ENCODE measurements at regions not wholly inside any gene's neighbourhood (a gene's known extent, or its start where the extent isn't known, plus 50 kb on each side); places are given as distances from the start of the nearest gene placed in this dataset.
"Not testable (repeated sequence)": the region's sequence is repeated elsewhere in the genome, so short reads cannot be mapped to it uniquely, and the experiment has no call there.

DNA sequence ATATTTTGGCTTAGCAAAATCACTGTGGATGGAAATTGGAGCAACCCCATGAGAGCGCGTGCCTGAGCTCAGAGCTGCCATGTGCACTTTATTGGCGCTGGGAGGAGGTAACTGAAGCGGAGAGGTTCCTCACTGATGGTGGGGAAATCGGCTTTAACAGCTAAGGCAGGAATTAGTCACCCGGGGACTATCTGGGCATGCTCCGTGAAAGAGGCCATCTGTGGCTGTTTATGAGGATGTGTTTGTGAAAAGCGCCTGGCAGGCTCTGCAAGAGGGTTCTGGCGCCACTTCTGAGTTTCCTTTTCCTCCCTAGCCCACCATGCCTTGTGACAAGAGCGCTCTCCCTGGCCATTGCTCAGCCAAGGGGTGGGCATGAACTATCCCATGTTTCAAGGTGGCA, 815.6 kb downstream of the UQCRFS1 start:
- DNase-seq = no peak

DNA sequence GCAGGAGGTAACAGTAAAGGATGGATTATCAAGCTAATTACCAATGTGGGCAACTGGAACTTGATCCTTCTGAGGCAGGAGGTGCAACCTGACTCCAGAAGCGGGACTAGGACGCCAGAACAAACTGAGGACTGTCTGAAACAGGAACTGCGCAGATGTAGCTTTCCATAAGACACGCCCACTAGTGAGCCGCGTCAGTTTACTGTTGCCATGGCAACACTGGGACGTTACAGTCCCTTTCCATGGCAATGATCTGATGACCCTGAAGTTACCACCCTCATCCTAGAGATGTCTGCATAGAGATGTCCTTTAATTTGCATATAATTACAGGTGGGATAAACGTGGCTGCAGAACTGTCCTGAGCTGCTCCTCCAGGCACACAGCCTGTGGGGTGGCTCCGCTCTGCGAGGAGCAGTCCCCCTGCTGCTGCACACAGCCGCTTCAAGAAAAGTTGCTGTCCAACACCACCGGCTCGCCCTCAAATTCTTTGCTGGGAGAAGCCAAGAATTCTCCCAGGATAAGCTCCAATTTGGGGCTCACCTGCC, 816.6 kb downstream of the UQCRFS1 start:
- no peak for DNase-seq

GRCh38 chr19:28394725-28395124, 818.2 kb downstream of the UQCRFS1 start:
- DNase-seq = no peak

DNA sequence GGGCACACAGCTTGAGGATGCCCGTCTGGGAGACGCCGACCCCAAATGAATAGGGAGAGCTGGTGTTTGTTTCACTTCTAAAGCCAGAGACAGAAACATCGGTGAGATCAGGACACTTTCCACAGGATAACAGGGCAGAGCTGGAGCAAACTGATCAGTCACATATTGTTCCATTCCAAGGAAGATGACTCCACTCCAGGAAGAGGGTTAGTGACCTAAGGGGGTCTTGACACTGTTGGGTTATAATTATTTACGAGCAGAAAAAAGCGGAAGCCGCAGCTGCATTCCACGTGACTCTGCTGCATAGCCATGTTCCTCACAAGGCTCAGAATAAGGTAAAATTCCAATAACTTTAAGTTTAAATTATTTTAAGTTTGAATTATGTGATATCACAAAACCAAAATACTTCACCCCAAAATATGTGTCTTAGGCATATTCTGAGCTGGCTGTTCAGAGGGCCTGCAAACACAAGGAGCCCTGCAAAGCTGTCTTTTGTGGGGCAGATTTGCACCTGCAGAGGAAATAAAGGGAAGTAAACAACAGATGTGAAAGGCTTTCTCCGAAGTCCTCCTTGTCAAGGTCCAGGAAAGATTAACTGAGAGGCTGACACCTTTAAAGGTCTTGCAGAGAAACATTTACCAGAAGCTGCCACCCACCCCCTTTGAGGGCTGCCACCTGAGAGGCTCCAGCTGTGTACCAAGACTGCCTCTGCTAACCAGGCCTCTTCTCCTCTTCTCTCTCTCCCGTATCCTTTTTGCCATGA, 819.2 kb downstream of the UQCRFS1 start:
- DNase-seq = no peak

GRCh38 chr19:28388988-28389387, 824.0 kb downstream of the UQCRFS1 start:
- no peak for DNase-seq

- DNase-seq = no peak
Observed at GRCh38 chr19:28387507-28387906, 825.4 kb downstream of the UQCRFS1 start.

- DNase-seq = no peak
Observed at GRCh38 chr19:28386470-28386869, 826.5 kb downstream of the UQCRFS1 start.

- no peak for DNase-seq
Observed at GRCh38 chr19:28386066-28386465, 826.9 kb downstream of the UQCRFS1 start.

DNA sequence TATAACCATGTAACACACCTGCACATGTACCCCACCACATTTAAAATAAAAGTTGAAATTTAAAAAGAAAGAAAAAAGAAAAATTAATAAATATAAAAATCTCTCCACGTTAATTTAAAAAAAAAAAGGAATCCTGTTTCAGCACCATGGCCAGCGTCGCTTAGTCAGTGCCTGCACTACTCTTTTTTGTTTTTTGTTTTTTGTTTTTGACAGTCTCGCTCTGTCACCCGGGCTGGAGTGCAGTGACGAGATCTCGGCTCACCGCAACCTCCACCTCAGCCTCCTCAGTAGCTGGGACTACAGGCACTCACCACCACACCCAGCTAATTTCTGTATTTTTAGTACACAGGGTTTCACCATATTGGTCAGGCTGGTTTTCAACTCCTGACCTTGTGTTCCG, 835.9 kb downstream of the UQCRFS1 start:
- DNase-seq = no peak

GRCh38 chr19:28374971-28375370, 838.0 kb downstream of the UQCRFS1 start:
- no peak for DNase-seq

DNA sequence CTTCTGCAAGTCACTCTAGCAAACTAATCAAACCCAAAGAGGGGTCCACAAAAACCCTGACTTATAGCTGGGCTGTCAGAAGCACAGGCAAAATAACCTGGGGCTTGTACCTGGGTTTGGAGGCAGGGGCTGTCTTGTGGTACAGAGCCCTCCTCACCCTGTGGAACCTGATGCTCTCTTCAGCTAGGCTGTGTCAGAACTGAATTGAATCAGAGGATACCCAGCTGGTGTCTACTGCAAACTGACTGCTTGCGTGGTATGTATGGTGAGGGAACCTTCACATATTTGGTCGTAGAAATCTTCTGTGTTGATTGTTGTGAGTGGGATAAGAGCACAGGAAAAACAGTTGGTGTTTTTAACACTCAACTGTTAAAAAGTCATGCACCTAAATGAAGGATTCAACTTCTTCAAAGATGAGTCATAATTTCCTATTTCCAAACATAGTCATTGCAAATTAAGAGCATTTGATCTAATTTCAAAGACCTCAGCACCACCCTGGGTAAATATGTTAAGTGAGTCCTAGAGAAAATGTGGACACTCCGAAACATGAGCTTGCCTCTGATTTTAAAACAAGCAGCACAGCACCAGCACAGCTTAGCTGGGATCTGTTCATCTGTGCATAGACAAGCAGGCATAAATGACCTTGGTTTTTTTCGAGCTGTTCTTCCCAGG, 840.2 kb downstream of the UQCRFS1 start:
- no peak for DNase-seq

DNA sequence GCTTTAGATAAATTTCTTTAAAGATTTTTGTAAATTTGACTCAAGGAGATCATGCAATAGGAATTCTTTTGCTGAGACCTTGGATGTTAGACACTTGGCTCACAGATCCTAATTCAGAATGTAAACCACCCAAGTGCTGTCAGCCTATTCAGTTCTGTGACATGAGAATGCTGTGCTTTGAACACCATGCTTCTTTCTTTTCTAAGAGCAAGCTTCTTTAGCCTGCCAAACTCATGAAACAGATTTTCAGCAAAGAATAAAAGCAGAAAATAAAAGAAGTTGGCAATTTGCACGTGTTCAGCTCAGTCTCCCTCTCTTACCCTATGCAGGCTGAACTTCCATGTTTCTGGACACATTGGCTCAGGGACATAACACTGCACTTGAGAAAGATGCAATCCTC, 845.8 kb downstream of the UQCRFS1 start:
- DNase-seq = no peak

- no peak for DNase-seq
Observed at GRCh38 chr19:28363254-28363653, 849.7 kb downstream of the UQCRFS1 start.

GRCh38 chr19:28359431-28360414, 853.2 kb downstream of the UQCRFS1 start:
- DNase-seq = no peak

- DNase-seq = no peak
Observed at GRCh38 chr19:28358633-28359032, 854.3 kb downstream of the UQCRFS1 start.

DNA sequence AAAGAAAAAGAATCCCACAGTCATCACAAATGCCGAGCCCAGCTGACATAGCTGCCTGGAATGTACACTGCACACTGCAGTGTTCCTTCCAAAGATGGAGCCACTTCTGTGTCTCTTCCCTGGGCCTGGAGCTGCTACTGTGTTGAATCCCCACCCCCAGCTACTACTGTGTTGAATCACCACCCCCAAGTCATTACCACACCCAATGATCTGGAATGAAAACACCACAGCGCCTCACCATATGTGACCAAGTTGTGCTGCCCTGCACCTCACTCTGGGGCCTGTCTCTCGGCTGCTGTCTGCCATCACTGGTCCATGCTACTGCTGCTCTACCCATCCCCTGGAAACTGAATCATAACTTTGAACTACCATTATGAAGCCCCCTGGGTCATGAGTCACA, 861.2 kb downstream of the UQCRFS1 start:
- DNase-seq = no peak

DNA sequence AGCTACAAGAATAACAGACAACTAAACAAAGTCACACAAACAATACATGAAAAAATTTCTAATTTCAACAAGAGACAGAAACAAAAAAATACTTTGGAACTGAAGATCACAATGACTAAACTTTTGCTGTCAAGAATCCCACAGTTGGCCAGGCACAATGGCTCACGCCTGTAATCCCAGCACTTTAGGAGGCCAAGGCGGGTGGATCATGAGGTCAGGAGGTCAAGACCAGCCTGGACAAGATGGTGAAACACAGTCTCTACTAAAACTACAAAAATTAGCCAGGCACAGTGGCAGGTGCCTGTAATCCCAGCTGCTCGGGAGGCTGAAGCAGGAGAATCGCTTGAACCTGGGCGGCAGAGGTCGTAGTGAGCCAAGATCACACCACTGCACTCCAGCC, 861.6 kb downstream of the UQCRFS1 start:
- not testable (repeated sequence) for DNase-seq

DNA sequence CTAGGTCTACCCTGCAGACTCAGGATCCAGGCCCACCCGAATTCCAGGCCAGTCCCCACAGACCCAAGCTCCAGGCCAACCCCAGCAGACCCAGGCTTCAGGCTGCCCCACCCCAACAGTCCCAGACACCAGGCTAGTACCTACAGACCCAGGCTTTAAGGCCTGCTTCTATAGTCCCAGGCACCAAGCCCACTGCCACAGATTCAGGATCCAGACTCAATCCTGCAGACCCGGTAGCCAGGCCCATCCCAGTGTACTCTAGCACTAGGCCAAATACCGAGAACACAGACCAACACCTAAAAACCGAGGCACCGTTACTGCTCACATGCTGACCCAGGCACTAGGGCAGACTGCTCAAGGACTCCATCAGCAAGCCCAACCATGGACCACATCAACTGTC, 862.3 kb downstream of the UQCRFS1 start:
- no peak for DNase-seq

- no peak for DNase-seq
Observed at GRCh38 chr19:28350037-28350436, 862.9 kb downstream of the UQCRFS1 start.

DNA sequence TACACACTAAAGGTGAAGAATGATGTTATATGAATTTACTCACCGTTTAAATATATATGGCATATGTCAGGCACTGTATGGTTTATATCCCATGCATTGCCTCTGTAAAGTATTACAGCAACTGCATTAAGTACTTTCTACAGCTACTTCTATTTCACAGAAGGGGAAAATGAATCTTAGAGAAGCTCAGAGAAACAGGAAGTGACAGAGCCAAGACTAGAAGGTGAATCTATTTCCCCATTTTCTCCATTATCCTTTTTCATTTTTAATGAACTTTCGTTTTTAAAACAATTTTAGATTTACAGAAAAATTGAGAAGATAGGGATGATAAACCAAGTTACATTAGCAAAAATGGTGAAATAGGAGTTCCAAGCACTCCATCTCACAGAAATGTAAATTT, 863.3 kb downstream of the UQCRFS1 start:
- no peak for DNase-seq

DNA sequence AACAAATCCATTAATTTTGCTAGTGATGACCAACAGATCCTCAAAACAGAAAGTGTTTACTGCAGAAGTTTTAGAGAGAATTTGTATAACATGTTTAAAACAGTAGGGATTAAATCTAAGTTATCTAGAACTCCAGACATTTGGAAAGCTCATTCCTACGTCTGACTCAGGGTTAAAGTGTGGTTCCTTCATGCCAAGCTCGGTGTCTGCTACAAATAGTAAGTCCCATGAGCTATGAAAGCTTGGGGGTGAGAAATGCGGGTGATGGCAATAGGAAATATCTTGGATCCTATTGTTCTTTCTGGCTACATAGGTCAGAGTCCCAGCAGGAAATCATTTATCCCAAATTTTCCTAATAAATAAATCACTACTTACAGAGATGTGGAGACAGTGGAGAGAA, 867.1 kb downstream of the UQCRFS1 start:
- no peak for DNase-seq

- DNase-seq = no peak
Observed at GRCh38 chr19:28341810-28342350, 871.1 kb downstream of the UQCRFS1 start.

DNA sequence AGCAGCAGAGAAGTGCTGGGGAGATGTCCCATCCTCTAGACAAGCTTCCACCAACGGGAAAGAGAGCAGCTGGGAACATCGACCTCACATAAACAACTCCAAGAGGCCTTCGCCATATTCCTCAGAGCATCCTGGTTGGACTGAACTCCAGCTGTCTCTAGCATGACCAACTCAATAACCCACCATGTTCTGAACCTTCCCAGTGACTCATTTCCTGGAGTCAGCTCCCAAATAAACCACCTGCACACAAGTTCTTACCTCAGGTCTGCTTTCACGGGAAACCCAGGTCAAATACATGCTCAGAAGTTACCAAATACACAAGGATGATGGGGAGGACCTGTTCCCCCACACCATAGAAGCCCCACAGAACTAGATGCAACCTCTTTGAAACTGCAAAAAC, 878.5 kb downstream of the UQCRFS1 start:
- no peak for DNase-seq
